ES-I3 (cell line): ENCODE measurements at regions not wholly inside any gene's neighbourhood (a gene's known extent, or its start where the extent isn't known, plus 50 kb on each side); places are given as distances from the start of the nearest gene placed in this dataset.

Experiments used
- H3K36me3 ChIP-seq: 2 replicates; pipeline ENCODE4 v1.6.1; 2013; ENCODE audit warnings: mild to moderate bottlenecking, low read length, control low read depth, moderate library complexity; ENCODE audit not compliant: insufficient read depth
- H3K4me1 ChIP-seq: 2 replicates; pipeline ENCODE4 v1.6.1; 2013; ENCODE audit warnings: mild to moderate bottlenecking, control low read depth, low read length; ENCODE audit not compliant: insufficient read depth
- H3K9ac ChIP-seq: 2 replicates; pipeline ENCODE4 v1.6.1; 2013; ENCODE audit warnings: low read depth, mild to moderate bottlenecking, low read length, moderate library complexity
- H3K9me3 ChIP-seq: 2 replicates; pipeline ENCODE4 v1.6.1; 2013; ENCODE audit warnings: mild to moderate bottlenecking, low read length, moderate library complexity; ENCODE audit not compliant: control insufficient read depth, insufficient read depth

- H3K36me3 ChIP-seq: no peaks in the 10 kb centered on the region
- peaks cover 2% of the 10 kb centered on the region; the same call in 1 of the 2 replicates for H3K9me3 ChIP-seq
- H3K4me1 ChIP-seq: no peaks in the 10 kb centered on the region
- H3K9ac ChIP-seq: no peak overlapping the region
These were observed 108.3 kb downstream of the HAPSTR1 start for GRCh38 chr16:9199751-9200150.

GRCh38 chr16:9203956-9204355 is 112.5 kb downstream of the HAPSTR1 start:
- Histone ChIP-seq H3K36me3 (no peaks in the 10 kb centered on the region), H3K4me1 (no peaks in the 10 kb centered on the region), H3K9me3 (peaks cover 2% of the 10 kb centered on the region; the same call in 1 of the 2 replicates), H3K9ac (no peak overlapping the region)

- H3K36me3 ChIP-seq: no peaks in the 10 kb centered on the region
- no peaks in the 10 kb centered on the region for H3K4me1 ChIP-seq
- H3K9me3 ChIP-seq: no peaks in the 10 kb centered on the region; the same call in 1 of the 2 replicates
- H3K9ac ChIP-seq: no peak overlapping the region
These were observed 114.2 kb downstream of the HAPSTR1 start for GRCh38 chr16:9205661-9206060.

- no peak overlapping the region for H3K9ac ChIP-seq
- no peaks in the 10 kb centered on the region; the same call in 1 of the 2 replicates for H3K9me3 ChIP-seq
- H3K4me1 ChIP-seq: no peaks in the 10 kb centered on the region
- H3K36me3 ChIP-seq: no peaks in the 10 kb centered on the region
These were observed 114.7 kb downstream of the HAPSTR1 start for GRCh38 chr16:9206156-9206555.

- no peaks in the 10 kb centered on the region for H3K9me3 ChIP-seq
- H3K9ac ChIP-seq: no peak overlapping the region
- H3K36me3 ChIP-seq: no peaks in the 10 kb centered on the region
- H3K4me1 ChIP-seq: no peaks in the 10 kb centered on the region
These were observed 121.2 kb downstream of the HAPSTR1 start for GRCh38 chr16:9212621-9213020.

- no peaks in the 10 kb centered on the region for H3K9me3 ChIP-seq
These were observed 128.4 kb downstream of the HAPSTR1 start for GRCh38 chr16:9219813-9220212.

GRCh38 chr16:9225527-9226316 is 134.3 kb downstream of the HAPSTR1 start:
- no peak overlapping the region for H3K9ac ChIP-seq
- H3K4me1 ChIP-seq: no peaks in the 10 kb centered on the region
- no peaks in the 10 kb centered on the region for H3K9me3 ChIP-seq
- H3K36me3 ChIP-seq: no peaks in the 10 kb centered on the region

More at GRCh38 chr16:9219813-9220212, 128.4 kb downstream of the HAPSTR1 start:
- no peaks in the 10 kb centered on the region for H3K36me3 ChIP-seq
- H3K9ac ChIP-seq: no peak overlapping the region
- peaks cover 9% of the 10 kb centered on the region; the same call in 1 of the 2 replicates for H3K4me1 ChIP-seq

GRCh38 chr16:9226924-9227323 is 135.5 kb downstream of the HAPSTR1 start:
- Histone ChIP-seq H3K9ac (no peak overlapping the region), H3K4me1 (no peaks in the 10 kb centered on the region), H3K9me3 (no peaks in the 10 kb centered on the region), H3K36me3 (no peaks in the 10 kb centered on the region)

- Histone ChIP-seq H3K9me3 (no peaks in the 10 kb centered on the region), H3K36me3 (no peaks in the 10 kb centered on the region), H3K9ac (no peak overlapping the region), H3K4me1 (0 out of 2 replicates have a peak, but pooled peaks cover 7% of the 10 kb centered on the region)
These were observed 139.6 kb downstream of the HAPSTR1 start for GRCh38 chr16:9231039-9231438.

GRCh38 chr16:9232102-9232770 is 140.8 kb downstream of the HAPSTR1 start:
- Histone ChIP-seq H3K36me3 (no peaks in the 10 kb centered on the region), H3K9me3 (no peaks in the 10 kb centered on the region), H3K9ac (no peak overlapping the region), H3K4me1 (0 out of 2 replicates have a peak, but pooled peaks cover 7% of the 10 kb centered on the region)

- no peaks in the 10 kb centered on the region for H3K36me3 ChIP-seq
- H3K4me1 ChIP-seq: 0 out of 2 replicates have a peak, but pooled peaks cover 7% of the 10 kb centered on the region
- H3K9ac ChIP-seq: no peak overlapping the region
- peaks cover 7% of the 10 kb centered on the region; the same call in 1 of the 2 replicates for H3K9me3 ChIP-seq
These were observed 144.4 kb downstream of the HAPSTR1 start for GRCh38 chr16:9235867-9236266.

GRCh38 chr16:9236319-9236718 is 144.9 kb downstream of the HAPSTR1 start:
- Histone ChIP-seq H3K36me3 (no peaks in the 10 kb centered on the region), H3K9me3 (peaks cover 7% of the 10 kb centered on the region; the same call in 1 of the 2 replicates), H3K4me1 (0 out of 2 replicates have a peak, but pooled peaks cover 7% of the 10 kb centered on the region), H3K9ac (no peak overlapping the region)

GRCh38 chr16:9238346-9238745 is 146.9 kb downstream of the HAPSTR1 start:
- Histone ChIP-seq H3K9me3 (peaks cover 7% of the 10 kb centered on the region; the same call in 1 of the 2 replicates), H3K36me3 (no peaks in the 10 kb centered on the region), H3K9ac (no peak overlapping the region), H3K4me1 (no peaks in the 10 kb centered on the region)

GRCh38 chr16:9241177-9241576 is 149.7 kb downstream of the HAPSTR1 start:
- H3K36me3 ChIP-seq: no peaks in the 10 kb centered on the region
- peaks cover 7% of the 10 kb centered on the region; the same call in 1 of the 2 replicates for H3K9me3 ChIP-seq
- H3K4me1 ChIP-seq: no peaks in the 10 kb centered on the region
- H3K9ac ChIP-seq: no peak overlapping the region

GRCh38 chr16:9248162-9248561 is 156.7 kb downstream of the HAPSTR1 start:
- H3K36me3 ChIP-seq: no peaks in the 10 kb centered on the region
- H3K4me1 ChIP-seq: no peaks in the 10 kb centered on the region
- no peaks in the 10 kb centered on the region for H3K9me3 ChIP-seq
- H3K9ac ChIP-seq: no peak overlapping the region
